ENCODE measurements at regions not wholly inside any gene's neighbourhood (a gene's known extent, or its start where the extent isn't known, plus 50 kb on each side); places are given as distances from the start of the nearest gene placed in this dataset.

GRCh38 chr18:66874812-66875474 lies 271.1 kb upstream of the CDH19 start:
- Histone ChIP-seq H3K9ac (ENCODE audit: extremely low read depth, low read length, poor library complexity, severe bottlenecking) (no peak overlapping the region), H3K4me1 (ENCODE audit: control insufficient read depth, insufficient read depth, low read length) (no peaks in the 10 kb centered on the region), H3K27ac (ENCODE audit: low read depth, low read length) (no peak overlapping the region), H3K4me3 (ENCODE audit: low read length) (no peak overlapping the region), H3K36me3 (ENCODE audit: control insufficient read depth, insufficient read depth, low read length) (no peaks in the 10 kb centered on the region), H3K9me3 (ENCODE audit: control insufficient read depth, low read length) (no peaks in the 10 kb centered on the region), H3K27me3 (ENCODE audit: control insufficient read depth, insufficient read depth, low read length, poor library complexity, severe bottlenecking) (no peaks in the 10 kb centered on the region)
- WGBS, 2 experiments (ENCODE audit: insufficient coverage in 1 of 2, insufficient read length in 1 of 2) = 70% methylated on average over 2 of the region's 3 CpGs; no CpG with 5 or more reads in 1 of the 2 experiments
- TF ChIP-seq CTCF (conservative IDR thresholded peaks at IDR 0.05) = no peak
- no peak overlapping the region for H3K4me3 Mint-ChIP-seq
- DNase-seq = no peak
- no peak overlapping the region for H3K27ac Mint-ChIP-seq
- H3K9me3 Mint-ChIP-seq = no peaks in the 10 kb centered on the region
- peaks cover 3% of the 10 kb centered on the region for H3K4me1 Mint-ChIP-seq
- no peaks in the 10 kb centered on the region for H3K27me3 Mint-ChIP-seq (ENCODE audit: insufficient read depth)
- H3K36me3 Mint-ChIP-seq (ENCODE audit: low read depth) = no peaks in the 10 kb centered on the region

GRCh38 chr18:66874375-66874774 lies 270.5 kb upstream of the CDH19 start:
- Histone ChIP-seq H3K27me3 (ENCODE audit: control insufficient read depth, insufficient read depth, low read length, poor library complexity, severe bottlenecking) (no peaks in the 10 kb centered on the region), H3K4me3 (ENCODE audit: low read length) (no peak overlapping the region), H3K4me1 (ENCODE audit: control insufficient read depth, insufficient read depth, low read length) (no peaks in the 10 kb centered on the region), H3K36me3 (ENCODE audit: control insufficient read depth, insufficient read depth, low read length) (no peaks in the 10 kb centered on the region), H3K9me3 (ENCODE audit: control insufficient read depth, low read length) (no peaks in the 10 kb centered on the region), H3K9ac (ENCODE audit: extremely low read depth, low read length, poor library complexity, severe bottlenecking) (no peak overlapping the region), H3K27ac (ENCODE audit: low read depth, low read length) (no peak overlapping the region)
- H3K4me1 Mint-ChIP-seq = peaks cover 3% of the 10 kb centered on the region
- H3K36me3 Mint-ChIP-seq (ENCODE audit: low read depth) = no peaks in the 10 kb centered on the region
- H3K27ac Mint-ChIP-seq = no peak overlapping the region
- no peaks in the 10 kb centered on the region for H3K9me3 Mint-ChIP-seq
- no peak overlapping the region for H3K4me3 Mint-ChIP-seq
- H3K27me3 Mint-ChIP-seq (ENCODE audit: insufficient read depth) = no peaks in the 10 kb centered on the region
- TF ChIP-seq CTCF (conservative IDR thresholded peaks at IDR 0.05) = no peak
- DNase-seq = no peak

- no peak overlapping the region for H3K27ac Mint-ChIP-seq
- 40 to 85% methylated on average over 1 to 4 of the region's 4 CpGs for WGBS, 2 experiments (ENCODE audit: insufficient coverage in 1 of 2, insufficient read length in 1 of 2)
- no peak overlapping the region for H3K4me3 Mint-ChIP-seq
- H3K27ac ChIP-seq (ENCODE audit: low read depth, low read length) = no peak overlapping the region
- no peak overlapping the region for H3K9ac ChIP-seq (ENCODE audit: extremely low read depth, low read length, poor library complexity, severe bottlenecking)
- H3K4me1 ChIP-seq (ENCODE audit: control insufficient read depth, insufficient read depth, low read length) = no peaks in the 10 kb centered on the region
- no peaks in the 10 kb centered on the region for H3K9me3 ChIP-seq (ENCODE audit: control insufficient read depth, low read length)
- DNase-seq = no peak
- peaks cover 3% of the 10 kb centered on the region for H3K4me1 Mint-ChIP-seq
- H3K36me3 ChIP-seq (ENCODE audit: control insufficient read depth, insufficient read depth, low read length) = no peaks in the 10 kb centered on the region
- no peak for TF ChIP-seq CTCF (conservative IDR thresholded peaks at IDR 0.05)
- H3K36me3 Mint-ChIP-seq (ENCODE audit: low read depth) = no peaks in the 10 kb centered on the region
- H3K27me3 Mint-ChIP-seq (ENCODE audit: insufficient read depth) = no peaks in the 10 kb centered on the region
- H3K27me3 ChIP-seq (ENCODE audit: control insufficient read depth, insufficient read depth, low read length, poor library complexity, severe bottlenecking) = no peaks in the 10 kb centered on the region
- H3K4me3 ChIP-seq (ENCODE audit: low read length) = no peak overlapping the region
- H3K9me3 Mint-ChIP-seq = no peaks in the 10 kb centered on the region
Observed at GRCh38 chr18:66873899-66874298, 270.0 kb upstream of the CDH19 start.

All from endodermal cell (in vitro differentiated cells).